GM21360 (cell line): ENCODE measurements at regions not wholly inside any gene's neighbourhood (a gene's known extent, or its start where the extent isn't known, plus 50 kb on each side); places are given as distances from the start of the nearest gene placed in this dataset.
"Not testable (repeated sequence)": the region's sequence is repeated elsewhere in the genome, so short reads cannot be mapped to it uniquely, and the experiment has no call there.

Experiments used
- ATAC-seq: cut with Tn5 transposase; IDR thresholded peaks from one replicate; pipeline ENCODE4 v1.9.1; 2021; ENCODE audit warnings: mild to moderate bottlenecking, moderate library complexity; ENCODE audit not compliant: unreplicated experiment

- no peak for ATAC-seq
Observed at GRCh38 chr13:107827840-107828549, 387.3 kb downstream of the LIG4 start.

- ATAC-seq: no peak
Observed at GRCh38 chr13:107824635-107825034, 390.7 kb downstream of the LIG4 start.

GRCh38 chr13:107822006-107822405 is 393.3 kb downstream of the LIG4 start:
- ATAC-seq: no peak

DNA sequence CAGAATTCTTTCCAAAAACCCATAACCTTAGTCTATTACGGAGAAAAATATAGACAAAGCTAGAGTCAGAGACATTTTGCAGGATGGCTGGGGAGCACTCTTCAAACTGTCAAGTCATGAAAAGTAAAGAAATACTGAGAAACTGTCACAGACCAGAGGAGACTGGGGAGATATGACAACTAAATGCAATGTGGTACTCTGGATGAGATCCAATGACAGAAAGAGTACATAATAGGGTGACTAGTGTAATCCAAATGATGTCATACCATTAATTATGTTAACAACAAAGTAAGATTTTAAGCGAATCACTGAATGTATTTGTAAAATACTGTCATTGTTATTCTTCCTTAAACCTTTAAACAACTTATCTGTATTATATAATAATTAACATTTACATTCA is 393.8 kb downstream of the LIG4 start:
- ATAC-seq: no peak

GRCh38 chr13:107819071-107819470 is 396.3 kb downstream of the LIG4 start:
- ATAC-seq: no peak

GRCh38 chr13:107817647-107818287 is 397.6 kb downstream of the LIG4 start:
- ATAC-seq: no peak

DNA sequence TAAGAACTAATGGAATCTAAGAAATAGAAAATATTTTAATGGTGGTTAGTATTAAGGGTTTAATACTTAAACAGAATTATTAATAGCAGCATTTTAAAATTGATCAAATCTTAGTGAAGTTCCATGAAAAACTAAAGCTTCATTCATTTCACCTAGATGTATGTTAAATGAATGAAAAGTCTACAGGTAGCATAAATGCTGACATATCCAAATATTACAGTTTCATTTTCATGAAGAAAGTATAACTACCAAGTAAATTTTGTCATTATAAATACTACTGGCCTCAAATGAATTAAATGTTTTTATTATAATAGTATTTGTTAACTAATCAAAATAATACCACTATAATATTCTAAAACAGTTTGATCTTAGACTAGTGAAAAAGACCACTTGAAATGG is 403.3 kb downstream of the LIG4 start:
- no peak for ATAC-seq

DNA sequence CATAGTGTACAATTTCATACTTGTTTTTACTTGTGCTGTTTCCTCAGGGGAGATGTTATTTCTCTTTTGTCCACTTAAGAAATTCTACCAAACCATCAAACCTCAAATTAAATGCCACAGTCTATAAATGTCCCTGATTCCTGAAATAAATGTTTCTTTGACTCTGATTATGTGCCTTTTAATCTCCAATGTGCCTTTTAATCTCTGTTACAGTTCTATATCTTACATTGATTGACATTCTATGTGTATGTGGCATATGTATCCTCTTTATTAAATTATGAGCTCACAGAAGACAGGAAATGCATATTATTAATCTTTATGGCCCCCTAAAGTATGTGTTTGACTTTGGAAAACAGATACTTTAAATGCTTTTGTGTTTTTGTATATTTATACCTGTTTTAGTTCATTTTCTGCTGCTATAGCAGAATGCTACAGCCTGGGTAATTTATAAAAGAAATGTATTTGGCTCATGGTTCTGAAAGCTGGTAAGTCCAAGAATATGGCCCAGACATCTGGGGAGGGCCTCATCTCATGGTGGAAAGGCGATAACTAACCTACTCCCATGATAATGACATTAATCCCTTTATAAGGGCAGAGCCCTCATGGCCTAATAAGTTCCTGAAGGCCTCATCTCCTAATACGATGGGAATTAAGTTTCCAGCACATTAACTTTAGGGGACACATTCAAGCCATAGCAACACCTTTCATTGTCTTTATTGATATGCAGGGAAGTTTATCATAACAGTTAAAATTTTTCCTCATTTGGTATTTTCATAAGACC is 403.9 kb downstream of the LIG4 start:
- ATAC-seq: no peak

DNA sequence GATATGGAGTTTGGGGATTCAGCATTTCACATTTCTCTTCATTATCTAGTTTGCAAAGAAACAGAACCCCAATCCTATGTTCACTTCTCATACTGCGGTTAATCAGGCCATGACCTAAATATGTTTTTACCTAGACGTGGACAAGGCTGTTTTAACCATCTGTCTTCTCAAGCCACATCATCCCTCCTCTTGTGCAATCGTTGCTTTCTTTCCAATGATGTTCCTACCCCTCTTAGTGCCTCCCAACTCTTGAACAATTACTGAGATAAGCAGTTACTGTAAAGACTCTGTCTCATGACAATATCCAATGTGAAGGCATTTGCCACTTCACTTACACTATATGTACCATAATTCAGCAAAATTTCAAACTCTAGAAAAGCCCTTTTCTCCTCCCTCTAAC is 406.2 kb downstream of the LIG4 start:
- no peak for ATAC-seq

DNA sequence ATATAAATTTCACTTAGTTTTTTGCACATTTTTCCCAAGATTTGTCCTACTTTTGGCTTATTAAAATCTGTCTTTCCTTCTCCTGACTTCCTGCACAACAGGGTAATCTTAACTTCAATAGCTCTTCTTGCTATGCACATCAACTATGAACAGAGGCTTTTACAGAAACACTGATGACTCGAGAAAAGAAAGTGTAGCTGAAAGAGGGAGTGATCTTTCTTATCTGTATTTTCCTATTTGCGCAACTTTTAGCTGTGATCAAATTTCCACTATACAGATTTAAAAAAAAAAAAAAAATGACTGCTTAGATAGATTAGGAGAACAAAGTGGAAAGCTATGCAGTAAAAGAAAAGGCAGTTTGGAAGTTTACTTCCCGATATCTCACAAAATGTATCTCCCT is 406.9 kb downstream of the LIG4 start:
- ATAC-seq: no peak

DNA sequence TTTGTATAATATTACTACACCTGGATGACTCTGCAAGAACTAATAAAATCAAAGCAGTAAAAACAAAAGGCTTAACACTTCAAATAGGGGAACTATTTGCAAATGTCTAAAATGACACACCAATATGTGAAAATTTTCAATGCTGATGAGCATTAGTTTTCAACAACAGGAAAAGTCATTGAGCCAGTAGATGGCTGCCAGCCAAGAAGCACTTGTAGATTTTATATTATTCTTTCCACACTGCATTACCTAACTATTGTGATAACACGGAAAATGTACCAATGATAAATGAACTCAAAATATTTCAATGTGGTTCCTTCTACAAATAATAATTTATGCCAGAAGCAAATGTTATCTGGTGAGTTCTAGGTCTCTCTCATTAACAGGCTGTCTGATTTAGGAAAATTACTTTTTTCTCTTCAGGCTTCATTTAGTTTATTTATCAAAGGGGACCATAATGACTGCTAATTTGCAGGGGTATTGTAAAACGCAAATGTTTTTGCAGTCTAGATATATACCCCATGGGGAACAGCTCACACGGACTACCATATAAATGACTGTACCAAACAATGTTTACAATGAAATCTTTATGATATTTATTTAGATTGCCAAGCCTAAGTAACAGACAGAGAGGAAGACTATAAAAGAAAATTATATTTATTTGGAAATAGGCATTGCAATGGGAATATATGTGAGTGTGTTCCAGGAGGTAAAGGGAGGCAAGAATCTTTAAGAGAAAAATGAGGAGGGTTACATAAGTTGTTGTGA is 407.8 kb downstream of the LIG4 start:
- no peak for ATAC-seq

- no peak for ATAC-seq
Observed at GRCh38 chr13:107806726-107807125, 408.6 kb downstream of the LIG4 start.

- ATAC-seq: no peak
Observed at GRCh38 chr13:107803822-107804495, 411.4 kb downstream of the LIG4 start.

DNA sequence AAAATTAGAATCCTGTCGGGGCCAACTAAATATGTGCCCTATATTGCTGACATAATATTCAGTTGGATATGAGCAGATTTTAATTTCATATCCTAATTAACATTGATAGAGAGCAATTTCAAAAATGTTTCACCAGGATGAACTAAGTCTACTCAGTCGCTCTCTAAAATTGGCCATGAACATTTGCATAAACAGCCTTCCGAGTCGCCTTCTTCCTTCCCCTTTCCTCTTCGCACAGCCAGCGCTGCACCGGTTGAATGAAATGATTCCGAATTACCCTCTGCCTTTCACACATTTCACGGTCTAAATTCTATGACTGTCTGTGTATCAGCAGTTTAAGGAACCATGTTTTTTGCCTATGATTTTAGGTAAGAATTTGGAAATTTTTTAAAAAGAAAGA is 413.7 kb downstream of the LIG4 start:
- no peak for ATAC-seq

- ATAC-seq: no peak
Observed at GRCh38 chr13:107799001-107799400, 416.3 kb downstream of the LIG4 start.

- ATAC-seq: no peak
Observed at GRCh38 chr13:107790397-107790796, 424.9 kb downstream of the LIG4 start.

DNA sequence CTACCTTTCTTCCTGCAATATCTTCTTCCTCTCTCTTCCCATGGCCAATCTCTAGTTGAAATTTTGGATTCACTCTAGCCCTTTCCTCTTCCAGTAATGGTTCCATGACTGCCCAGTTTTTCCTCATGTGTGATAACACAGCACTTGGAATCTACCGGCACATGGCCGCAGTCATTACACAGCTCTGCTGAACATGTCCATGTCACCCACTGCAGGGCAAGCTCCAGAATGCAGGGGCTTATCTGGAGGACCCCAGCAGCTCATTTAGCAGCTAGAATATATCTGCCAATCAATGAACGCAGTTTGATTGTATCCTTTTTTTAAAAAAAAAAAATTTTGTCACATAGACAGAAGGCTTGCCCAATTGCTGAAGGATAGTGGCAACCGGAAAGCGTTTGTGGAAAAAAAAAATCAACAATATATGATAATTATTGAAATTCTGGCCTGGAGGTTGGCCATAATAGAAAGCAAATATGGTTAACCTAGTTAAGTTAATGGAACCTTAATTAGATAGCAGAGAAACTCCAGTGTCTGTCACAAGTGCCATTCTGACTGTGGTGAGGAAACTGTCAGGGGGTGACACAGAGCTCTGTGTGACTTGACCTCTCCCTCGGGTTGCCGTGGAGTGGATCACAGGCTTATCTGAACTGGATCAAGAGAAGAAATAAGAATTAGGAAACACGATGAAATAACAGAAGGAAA is 426.7 kb downstream of the LIG4 start:
- no peak for ATAC-seq

GRCh38 chr13:107782646-107783045 is 432.7 kb downstream of the LIG4 start:
- not testable (repeated sequence) for ATAC-seq

- ATAC-seq: no peak
Observed at GRCh38 chr13:107778094-107778493, 437.2 kb downstream of the LIG4 start.

- ATAC-seq: no peak
Observed at GRCh38 chr13:107770541-107770940, 444.8 kb downstream of the LIG4 start.
